Head of caudate nucleus (tissue), 42 donors: ENCODE measurements at regions not wholly inside any gene's neighbourhood (a gene's known extent, or its start where the extent isn't known, plus 50 kb on each side); places are given as distances from the start of the nearest gene placed in this dataset.

ENCODE experiments used
- DNase-seq, 42 donors: peaks; one replicate each; pipeline versions ENCODE4 v3.0.0 to v3.0.0-alpha.2; 2020 to 2021; ENCODE audit warnings: mixed read lengths in 7 of 42
- intact Hi-C: fragments of 100-400 bp; cut with DNase I; formaldehyde crosslinking; loops from one replicate; pipeline ENCODE4 v1.15.0; 2022

DNA sequence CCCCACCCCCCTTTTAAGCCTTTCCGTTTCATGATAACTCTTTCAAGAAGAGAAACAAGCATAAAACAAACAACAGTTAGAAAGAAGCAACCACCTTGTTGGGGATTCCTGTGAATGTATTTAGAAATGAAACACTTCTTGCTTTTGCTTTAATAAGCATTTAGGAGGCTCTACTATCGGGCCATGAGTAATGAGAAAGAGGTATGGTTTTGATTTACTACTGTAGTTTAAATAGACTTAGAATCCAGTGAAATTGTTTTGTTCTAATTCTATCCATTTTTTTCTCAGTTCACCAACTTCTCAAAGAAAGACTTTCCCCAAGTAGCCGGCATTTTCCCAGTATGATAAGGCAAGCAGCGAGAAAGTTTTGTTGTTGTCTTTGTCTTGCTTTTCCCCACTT, 168.7 kb upstream of the HABP2 start:
- intact Hi-C loops, result loop anchor here (10.0 kb wide), 1 partner anchor 909 kb away; no protein-coding TSS in a partner anchor
- DNase-seq, result no peak

DNA sequence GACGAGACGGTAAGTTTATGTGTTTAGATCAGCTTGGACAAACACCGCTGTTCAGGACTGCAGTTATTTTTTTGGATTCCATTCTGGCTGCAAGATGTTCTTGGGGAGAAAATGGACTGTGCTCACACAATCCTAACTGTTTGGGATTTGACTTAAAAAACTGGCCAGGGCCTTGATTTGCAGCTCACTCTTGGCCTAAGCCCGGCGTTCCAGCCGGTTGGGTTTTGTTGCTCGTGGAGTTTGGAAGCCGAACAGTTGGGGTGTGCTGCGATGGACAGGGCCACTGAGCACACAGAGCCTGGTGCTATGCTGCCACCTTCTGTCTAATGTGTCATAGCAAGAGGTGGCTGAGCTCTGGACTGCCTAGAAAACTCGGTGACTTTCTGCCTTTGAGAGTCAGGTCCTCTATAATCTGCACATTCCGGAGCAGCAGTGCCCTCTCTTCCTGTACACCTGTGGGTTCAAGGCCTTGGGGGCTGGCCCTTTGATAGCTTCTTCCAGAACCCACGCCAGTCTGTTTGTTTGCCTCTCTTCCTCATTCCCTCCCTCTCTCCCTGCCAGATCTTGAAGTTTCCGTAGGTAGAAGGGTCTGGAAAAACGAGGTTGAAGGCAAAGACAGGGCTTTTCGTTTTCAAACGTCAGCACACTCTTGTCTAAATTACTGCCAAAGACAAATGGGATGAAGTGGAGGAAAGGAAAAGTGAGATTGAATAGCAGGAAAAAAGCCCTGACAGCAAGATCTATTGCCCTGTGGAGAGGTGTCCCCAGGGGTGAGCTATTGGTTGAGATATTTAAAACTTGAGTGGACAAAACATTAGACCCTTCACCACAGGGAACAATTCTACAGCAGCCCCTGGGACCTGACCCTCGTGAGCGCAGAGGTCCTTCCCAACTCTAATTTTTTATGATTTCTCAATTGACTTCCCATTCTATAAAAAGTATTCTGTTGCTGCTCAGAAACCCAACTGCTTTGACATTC, 167.5 kb upstream of the HABP2 start:
- intact Hi-C loops, result loop anchor here (10.0 kb wide), 1 partner anchor 911 kb away; no protein-coding TSS in a partner anchor

DNA sequence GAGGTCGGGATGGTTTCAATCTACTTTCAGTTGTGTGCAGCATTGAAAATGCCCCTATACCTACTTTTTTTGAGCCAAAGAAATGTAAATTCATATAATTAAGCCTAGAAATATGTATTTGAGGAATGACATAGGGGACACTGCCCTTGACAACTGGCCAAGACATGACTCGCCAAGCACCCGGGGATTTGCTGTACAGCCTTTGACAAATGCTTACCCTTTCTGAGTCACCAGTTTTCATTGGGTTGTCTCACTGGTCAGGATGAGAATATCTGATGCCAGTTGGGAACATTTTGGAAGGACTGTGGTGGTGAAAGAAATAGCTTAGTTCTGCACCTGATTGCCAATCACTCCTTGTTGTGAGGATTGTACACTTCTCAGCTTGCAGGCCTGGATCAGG, 166.8 kb upstream of the HABP2 start:
- DNase-seq, result no peak
- intact Hi-C loops, result loop anchor here (10.0 kb wide), 1 partner anchor 911 kb away; no protein-coding TSS in a partner anchor

More for the DNA sequence above, 167.5 kb upstream of the HABP2 start:
- DNase-seq, result peak; percentile 63 to 94 (median 83)

DNA sequence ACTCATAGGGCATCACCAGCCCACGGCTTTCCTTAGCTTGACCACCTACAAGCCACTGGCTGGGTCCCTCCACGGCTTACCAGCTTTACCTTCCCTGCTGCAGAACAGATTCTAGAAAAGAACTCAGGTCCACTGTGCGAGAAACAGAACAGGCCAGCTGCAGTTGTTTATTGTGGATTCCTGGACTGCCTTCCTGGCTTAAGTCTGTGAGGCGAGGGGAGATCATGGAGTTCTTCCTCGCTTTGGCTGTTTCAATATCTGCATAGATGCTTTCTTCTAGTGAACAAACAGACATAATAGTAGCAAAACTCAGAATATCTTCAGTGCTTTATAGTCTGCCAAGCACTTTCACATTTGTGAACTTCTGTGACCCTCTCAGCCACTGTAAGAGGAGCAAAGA, 162.9 kb upstream of the HABP2 start:
- no peak for DNase-seq
- intact Hi-C loops, result loop anchor here (10.0 kb wide), 1 partner anchor 915 kb away; no protein-coding TSS in a partner anchor

DNA sequence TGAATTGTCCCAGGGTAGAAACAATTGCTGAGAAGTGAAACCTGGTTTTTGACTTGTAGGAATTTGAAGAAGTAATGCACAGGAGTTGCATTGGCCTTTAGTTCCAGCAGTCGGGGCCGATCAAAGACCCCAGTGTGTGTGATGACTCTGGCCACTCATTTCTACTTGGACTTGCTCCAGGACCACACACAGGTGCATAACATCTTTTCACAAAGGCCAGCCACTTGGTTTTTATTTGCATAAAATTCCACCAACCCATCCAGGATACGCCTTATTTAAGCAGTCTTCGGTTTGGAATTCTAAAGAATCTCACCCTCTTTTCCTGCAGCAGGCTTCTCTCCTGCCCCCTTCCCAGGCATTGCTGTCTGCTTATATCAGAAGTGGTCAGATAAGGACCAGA, 162.0 kb upstream of the HABP2 start:
- DNase-seq, result no peak
- intact Hi-C loops, result no loop called here

DNA sequence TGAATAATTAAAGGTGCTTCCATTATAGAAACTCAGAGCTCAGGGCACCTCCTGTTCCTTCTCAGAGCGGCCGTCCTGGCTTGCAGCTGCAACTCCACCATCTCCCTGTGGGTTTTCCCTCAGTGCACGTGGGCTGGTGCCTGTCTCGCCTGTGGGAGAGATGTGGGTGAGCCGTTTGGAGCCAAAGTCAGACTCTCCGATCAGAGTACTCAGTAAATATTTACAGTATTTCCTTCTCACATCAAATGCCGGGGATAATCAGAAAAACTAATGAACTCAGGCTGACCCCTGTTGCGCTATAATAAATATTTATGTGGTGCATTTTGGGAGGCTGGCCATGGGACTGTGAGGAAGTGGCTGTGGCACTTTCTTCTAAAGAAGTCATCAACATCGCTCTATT, 155.8 kb upstream of the HABP2 start:
- no peak for DNase-seq

DNA sequence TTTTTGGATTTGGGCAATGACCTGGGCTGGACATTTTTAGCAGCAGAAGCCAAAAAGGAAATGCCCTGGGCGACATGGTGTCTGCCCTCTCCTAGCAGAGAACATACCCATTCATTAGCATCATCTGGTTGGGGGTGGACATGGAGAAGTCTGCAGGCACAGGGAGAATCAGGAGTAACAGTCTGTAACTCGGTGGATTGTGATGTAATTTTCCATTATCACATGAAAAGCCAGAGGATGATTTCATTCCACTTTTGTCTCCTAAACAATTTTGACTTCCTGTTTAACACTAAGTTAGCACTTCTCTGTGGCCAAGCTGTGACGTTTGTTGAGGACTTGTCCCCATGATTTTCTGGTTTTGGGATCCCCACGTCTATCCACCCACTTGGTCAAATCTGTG, 153.8 kb upstream of the HABP2 start:
- DNase-seq, result no peak
- intact Hi-C loops, result no loop called here

More for the DNA sequence above, 155.8 kb upstream of the HABP2 start:
- intact Hi-C loops, result no loop called here

DNA sequence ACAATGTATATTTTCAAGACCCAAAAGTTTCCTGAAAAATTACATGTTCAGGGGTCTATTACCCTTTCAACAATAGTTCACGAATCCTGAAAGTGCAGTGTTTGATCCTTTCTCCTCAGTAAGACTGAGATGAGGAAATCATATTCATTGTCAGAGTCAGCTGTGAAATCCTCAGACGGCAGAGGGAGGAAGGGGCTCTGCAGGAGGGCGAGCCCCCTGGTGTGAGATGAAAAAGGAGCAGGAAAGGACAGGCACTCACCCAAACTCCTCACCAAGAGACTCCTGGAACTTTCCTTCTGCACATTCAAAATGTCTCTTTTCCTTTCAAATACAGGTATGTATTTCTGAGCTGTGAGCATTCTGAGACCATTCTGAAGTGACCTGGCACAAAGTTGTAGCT, 150.3 kb upstream of the HABP2 start:
- intact Hi-C loops, result no loop called here
- DNase-seq, result no peak

DNA sequence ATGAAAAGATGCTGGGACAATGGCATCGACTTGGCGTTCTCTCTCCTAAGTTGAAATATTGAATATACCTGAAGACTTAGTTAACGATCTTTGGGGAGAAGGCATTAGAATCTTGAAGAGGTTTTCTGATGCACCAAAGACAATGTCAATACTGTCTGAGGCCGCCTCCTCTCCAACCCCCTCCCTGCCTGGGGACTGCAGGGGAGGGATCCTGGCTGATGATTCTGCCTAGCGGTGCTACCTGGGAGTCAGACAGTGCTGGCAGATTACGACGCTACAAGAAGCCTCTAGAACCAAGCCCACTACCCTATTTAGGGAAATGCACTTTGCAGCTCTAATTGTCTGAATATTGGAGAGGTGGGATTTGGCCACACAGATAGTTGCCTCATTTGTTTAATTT, 145.6 kb upstream of the HABP2 start:
- no peak for DNase-seq
- intact Hi-C loops, result no loop called here

DNA sequence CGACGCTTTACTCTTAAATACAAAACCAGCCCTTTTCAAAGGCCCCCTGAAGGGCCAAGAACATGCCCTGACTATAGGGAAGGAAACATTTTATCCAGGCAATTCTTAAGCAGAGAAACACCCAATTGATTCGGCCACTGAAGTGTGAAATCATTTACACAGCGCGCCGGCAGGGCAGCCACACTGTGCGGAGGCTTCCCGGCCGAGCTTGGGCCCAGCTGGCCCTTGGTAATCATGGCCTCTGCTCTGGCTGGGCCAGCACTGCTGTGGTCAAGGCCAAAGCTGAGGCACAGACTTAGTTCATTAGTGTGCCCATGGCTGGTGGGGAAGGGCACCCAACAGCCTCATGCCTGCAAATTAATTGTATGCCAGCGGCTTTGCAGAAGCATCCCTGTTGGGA, 143.7 kb upstream of the HABP2 start:
- intact Hi-C loops, result no loop called here
- DNase-seq, result no peak

DNA sequence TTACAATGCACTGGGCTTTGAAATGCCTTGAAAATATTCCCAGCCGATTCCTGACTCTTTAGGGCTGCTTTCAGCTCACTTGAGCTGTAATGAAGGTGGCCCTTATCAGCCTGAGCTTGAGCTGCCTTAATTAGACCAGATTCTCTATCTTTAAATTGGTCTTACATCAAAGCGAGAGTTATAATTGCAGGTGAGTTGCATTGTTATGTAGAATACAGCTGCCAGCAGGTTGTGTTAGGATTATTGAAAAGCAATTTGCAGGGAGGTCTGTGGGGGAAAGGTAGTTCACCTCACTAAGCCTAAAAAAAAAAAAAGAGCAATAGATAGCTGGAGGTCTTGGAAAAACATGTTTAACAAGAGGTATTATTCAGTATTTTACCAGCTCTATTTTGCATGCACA, 142.2 kb upstream of the HABP2 start:
- intact Hi-C loops, result no loop called here
- no peak for DNase-seq

DNA sequence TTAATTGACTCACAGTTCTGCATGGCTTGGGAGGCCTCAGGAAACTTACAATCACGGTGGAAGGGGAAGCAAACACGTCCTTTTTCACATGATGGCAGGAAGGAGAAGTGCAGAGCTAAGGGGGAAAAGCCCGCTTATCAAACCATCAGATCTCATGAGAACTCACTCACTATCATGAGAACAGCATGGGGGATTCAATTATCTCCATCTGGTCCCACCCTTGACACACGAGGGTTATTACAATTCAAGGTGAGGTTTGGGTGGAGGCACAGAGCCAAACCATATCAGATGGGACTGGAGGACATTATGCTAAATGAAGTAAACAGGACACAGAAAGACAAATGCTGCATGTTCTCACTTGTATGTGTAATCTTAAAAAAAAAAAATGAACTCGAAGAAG, 141.4 kb upstream of the HABP2 start:
- intact Hi-C loops, result no loop called here
- DNase-seq, result no peak

DNA sequence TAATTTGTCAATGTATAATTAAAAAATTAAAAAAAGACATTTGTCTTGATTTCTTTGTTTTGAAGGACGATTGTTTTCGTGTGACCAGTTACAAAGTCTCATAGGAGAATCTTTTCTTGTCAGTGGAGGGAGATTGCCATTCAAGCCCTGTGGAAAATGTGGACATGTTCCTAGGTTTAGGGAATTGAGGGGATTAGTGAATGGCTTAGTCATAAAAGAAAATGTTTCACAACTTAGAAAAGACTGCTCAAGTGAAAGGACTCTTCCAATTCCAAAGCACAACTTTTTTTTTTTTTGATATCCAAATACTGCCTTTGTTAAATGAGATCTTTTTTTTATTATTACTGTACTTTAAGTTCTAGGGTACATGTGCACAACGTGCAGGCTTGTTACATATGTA, 140.7 kb upstream of the HABP2 start:
- DNase-seq, result no peak
- intact Hi-C loops, result no loop called here

DNA sequence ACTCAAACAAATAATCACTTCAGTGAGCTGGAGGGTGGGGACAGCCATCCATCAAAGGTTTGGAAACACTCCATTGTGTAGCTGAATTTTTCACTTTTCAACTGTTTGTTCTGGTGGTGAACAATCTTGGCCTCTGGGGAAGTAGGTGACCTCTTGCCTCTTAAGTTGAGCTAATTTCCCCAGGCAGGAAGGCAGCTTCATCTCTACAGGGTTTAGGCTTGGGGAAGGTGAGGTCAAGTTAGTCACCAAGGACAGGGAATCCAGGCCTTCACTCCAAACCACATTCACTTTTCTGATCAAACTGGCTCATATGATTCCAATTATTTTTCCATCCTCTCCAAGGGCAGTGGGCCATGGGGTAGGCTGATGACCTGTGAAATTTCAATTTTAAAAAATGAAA, 138.3 kb upstream of the HABP2 start:
- DNase-seq, result no peak
- intact Hi-C loops, result no loop called here

DNA sequence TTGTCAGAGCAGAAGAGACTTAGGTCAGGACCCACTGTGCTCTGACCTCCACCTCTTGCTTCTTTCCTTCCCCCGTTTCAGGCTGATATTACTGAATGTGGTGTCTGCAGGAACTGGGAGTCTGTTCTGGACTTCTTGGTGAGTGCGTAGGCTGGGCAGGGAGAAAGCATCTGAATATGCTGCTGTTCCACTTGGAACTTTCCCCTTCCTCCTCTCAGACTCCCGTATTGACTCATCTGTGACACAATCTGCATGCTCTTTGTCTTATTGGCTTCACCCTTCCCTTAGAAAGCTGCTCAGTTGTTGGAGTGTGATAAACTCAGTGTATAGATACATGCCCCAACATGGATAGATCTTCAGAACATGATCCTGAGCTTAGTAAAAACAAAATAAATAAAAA, 137.6 kb upstream of the HABP2 start:
- intact Hi-C loops, result no loop called here
- no peak for DNase-seq

DNA sequence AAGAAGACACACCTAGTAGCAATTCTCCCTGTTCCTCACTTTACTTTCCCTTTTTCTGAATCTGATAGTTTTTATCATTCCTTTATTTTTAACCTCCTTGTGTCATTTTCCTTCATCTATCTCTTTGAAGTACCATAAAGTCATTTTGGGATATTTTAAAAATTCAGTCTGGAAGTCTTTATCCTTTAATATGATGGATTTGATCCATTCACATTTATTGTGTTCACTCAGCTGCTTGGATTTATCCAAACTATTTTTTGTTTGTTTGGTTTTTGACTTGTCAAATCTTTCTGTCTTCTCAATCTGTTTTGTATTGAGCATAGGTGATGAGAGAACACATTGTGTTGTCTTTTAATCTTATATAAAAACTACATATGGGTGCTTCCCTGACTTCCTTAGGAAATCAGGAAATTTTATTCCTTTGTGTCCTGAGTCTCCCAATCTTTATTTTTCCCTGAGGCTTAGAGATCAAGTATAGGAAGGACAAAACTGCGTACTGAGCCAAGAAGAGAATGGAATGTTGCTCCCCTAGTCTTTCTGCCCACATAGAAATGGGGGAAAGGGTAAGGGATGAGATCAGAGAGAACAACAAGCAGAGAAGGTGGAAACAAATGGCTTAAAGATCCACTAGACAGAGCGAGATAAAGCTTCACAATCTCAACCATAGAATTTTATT, 132.7 kb upstream of the HABP2 start:
- intact Hi-C loops, result no loop called here
- DNase-seq, result no peak

DNA sequence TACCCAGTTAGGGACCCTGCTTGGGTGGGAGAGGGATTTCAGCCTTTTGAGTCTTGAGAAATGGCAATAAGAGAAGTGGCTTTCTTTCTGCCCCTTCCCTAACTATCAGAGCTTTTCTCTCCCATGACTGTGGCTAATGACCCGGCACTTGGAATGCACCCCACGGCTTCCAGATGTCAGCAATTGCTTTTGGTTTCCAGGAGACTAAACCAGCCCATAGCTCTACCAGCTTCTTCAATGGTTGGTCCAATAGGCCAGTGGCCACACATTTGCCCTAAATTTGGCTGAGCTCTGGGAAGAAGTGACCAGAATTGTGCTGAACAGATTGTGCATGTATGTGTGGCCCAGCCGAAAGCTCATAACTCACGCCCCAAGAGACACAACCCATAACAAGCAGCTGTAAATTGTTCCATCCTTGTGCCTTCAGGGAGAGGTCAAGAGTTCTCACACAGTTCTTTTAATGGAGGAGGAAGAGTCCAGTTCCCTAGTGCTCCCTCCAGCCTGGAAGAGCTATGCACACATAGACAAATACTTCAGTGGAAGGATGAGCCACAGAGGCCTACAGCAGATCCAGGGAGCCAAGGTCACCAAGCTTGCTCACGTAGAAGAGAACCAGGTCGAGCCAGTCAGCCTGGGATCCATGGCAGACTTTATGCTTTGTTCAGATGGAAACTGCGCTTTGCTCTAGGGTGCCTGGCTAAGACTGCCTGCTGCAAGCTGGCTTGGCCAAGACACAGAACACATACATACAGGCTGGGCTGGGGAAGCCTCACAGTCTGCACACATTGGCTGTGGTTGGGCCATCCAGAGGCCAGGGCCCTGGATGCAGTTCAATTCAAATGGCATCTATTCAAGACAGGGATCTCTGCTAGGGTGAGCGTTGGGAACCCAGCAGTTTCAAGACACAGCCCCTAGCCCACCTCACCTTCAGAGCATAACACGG, 131.8 kb upstream of the HABP2 start:
- DNase-seq, result no peak
- intact Hi-C loops, result no loop called here

DNA sequence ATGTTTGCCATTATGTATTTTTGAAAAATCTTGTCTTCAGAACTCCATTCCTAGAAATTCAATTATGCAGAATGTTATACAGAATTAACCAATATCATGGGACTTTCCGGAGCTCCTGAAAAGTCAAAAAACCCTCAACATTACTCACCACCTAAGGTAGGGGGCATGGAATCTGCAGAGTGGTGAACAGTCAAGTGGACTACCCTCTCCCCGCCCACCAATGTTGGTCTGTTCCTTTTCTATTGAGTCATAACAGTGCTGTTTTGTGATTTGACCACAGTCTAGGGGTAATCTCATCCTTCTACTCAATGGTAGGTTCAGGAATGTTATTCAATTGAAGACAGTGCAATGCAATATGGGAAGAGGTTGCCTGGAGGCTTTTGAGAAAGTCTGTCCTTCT, 130.5 kb upstream of the HABP2 start:
- intact Hi-C loops, result no loop called here
- DNase-seq, result no peak

DNA sequence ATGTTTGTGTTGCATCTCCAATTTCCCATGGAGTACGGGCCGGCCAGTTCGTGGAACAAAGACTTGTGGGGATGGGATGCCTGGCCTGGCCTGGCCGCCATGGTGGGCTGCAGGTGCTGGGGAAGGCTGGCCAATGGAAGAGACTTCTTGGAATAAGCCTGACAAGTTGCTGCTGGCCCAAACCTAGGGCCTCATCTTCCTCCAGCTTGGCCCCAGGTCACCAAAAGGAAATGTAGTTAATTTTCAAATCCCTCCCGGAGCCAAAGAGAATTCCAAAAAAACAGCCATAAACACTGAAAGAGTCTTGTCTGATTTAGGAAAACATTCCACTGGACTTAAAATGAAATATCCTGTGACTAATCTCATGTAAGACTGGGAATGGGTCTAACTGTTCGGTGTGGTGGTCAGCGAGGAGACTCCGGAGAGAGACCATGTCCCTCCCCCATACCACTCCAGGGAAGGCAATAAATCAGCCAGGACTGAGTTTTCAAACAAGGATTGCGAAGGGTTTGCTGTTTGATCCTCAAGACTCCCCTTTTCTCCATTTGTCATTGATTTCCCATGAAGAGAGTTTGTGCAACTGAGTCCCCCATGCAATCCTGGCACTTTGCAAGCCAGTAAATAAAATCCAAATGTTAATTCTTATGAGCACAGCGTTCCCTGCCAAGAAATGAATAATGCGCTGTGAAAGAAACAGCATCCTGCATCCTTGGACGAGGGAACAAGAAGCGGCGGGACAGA, 128.7 kb upstream of the HABP2 start:
- no peak for DNase-seq
- intact Hi-C loops, result no loop called here
